ENCODE measurements at regions not wholly inside any gene's neighbourhood (a gene's known extent, or its start where the extent isn't known, plus 50 kb on each side); places are given as distances from the start of the nearest gene placed in this dataset.
"Not testable (repeated sequence)": the region's sequence is repeated elsewhere in the genome, so short reads cannot be mapped to it uniquely, and the experiment has no call there.

- DNase-seq (ENCODE audit: low spot score), result no peak
These were observed 55.0 kb upstream of the PPP1R2C start for GRCh38 chrX:42832764-42833549.

- not testable (repeated sequence) for DNase-seq (ENCODE audit: low spot score)
These were observed 55.6 kb upstream of the PPP1R2C start for GRCh38 chrX:42833550-42833940.

- DNase-seq (ENCODE audit: low spot score), result no peak
These were observed 59.3 kb upstream of the PPP1R2C start for GRCh38 chrX:42837101-42837726.

- no peak for DNase-seq (ENCODE audit: low spot score)
These were observed 59.8 kb upstream of the PPP1R2C start for GRCh38 chrX:42837747-42838146.

- DNase-seq (ENCODE audit: low spot score), result no peak
These were observed 61.7 kb upstream of the PPP1R2C start for GRCh38 chrX:42839632-42840031.

- DNase-seq (ENCODE audit: low spot score), result no peak
These were observed 68.8 kb upstream of the PPP1R2C start for GRCh38 chrX:42846741-42847140.

GRCh38 chrX:42855259-42855658, 77.3 kb upstream of the PPP1R2C start:
- DNase-seq (ENCODE audit: low spot score), result no peak

- DNase-seq (ENCODE audit: low spot score), result no peak
These were observed 79.8 kb upstream of the PPP1R2C start for GRCh38 chrX:42857766-42858165.

GRCh38 chrX:42869011-42869410, 91.0 kb upstream of the PPP1R2C start:
- no peak for DNase-seq (ENCODE audit: low spot score)

GRCh38 chrX:42869659-42870476, 91.9 kb upstream of the PPP1R2C start:
- no peak for DNase-seq (ENCODE audit: low spot score)

- no peak for DNase-seq (ENCODE audit: low spot score)
These were observed 108.6 kb upstream of the PPP1R2C start for GRCh38 chrX:42886519-42886918.

GRCh38 chrX:42900947-42901346, 123.0 kb upstream of the PPP1R2C start:
- no peak for DNase-seq (ENCODE audit: low spot score)

- no peak for DNase-seq (ENCODE audit: low spot score)
These were observed 124.5 kb upstream of the PPP1R2C start for GRCh38 chrX:42902513-42902912.

GRCh38 chrX:42920752-42921151, 142.8 kb upstream of the PPP1R2C start:
- DNase-seq (ENCODE audit: low spot score), result no peak

GRCh38 chrX:42930071-42930470, 152.1 kb upstream of the PPP1R2C start:
- no peak for DNase-seq (ENCODE audit: low spot score)

GRCh38 chrX:42930951-42931350, 153.0 kb upstream of the PPP1R2C start:
- no peak for DNase-seq (ENCODE audit: low spot score)

- no peak for DNase-seq (ENCODE audit: low spot score)
These were observed 155.2 kb upstream of the PPP1R2C start for GRCh38 chrX:42933187-42933586.

GRCh38 chrX:42934020-42934726, 156.2 kb upstream of the PPP1R2C start:
- no peak for DNase-seq (ENCODE audit: low spot score)

GRCh38 chrX:42941671-42942070, 163.7 kb upstream of the PPP1R2C start:
- DNase-seq (ENCODE audit: low spot score), result no peak

- peak; percentile 0 for DNase-seq (ENCODE audit: low spot score)
These were observed 165.3 kb upstream of the PPP1R2C start for GRCh38 chrX:42943051-42943974.
